ENCODE measurements at regions not wholly inside any gene's neighbourhood (a gene's known extent, or its start where the extent isn't known, plus 50 kb on each side); places are given as distances from the start of the nearest gene placed in this dataset.

GRCh38 chr15:97200161-97200560 lies 760.3 kb upstream of the ARRDC4 start:
- TF ChIP-seq POLR2A (IDR thresholded peaks at IDR 0.05) (no peak), POLR2AphosphoS5 (IDR thresholded peaks at IDR 0.05) (no peak)
- TF ChIP-seq, protein P1, sequence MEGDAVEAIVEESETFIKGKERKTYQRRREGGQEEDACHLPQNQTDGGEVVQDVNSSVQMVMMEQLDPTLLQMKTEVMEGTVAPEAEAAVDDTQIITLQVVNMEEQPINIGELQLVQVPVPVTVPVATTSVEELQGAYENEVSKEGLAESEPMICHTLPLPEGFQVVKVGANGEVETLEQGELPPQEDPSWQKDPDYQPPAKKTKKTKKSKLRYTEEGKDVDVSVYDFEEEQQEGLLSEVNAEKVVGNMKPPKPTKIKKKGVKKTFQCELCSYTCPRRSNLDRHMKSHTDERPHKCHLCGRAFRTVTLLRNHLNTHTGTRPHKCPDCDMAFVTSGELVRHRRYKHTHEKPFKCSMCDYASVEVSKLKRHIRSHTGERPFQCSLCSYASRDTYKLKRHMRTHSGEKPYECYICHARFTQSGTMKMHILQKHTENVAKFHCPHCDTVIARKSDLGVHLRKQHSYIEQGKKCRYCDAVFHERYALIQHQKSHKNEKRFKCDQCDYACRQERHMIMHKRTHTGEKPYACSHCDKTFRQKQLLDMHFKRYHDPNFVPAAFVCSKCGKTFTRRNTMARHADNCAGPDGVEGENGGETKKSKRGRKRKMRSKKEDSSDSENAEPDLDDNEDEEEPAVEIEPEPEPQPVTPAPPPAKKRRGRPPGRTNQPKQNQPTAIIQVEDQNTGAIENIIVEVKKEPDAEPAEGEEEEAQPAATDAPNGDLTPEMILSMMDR (IDR thresholded peaks at IDR 0.05): no peak

Measured in prostate gland (tissue), 2 donors.